HG02852 (cell line): ENCODE measurements at regions not wholly inside any gene's neighbourhood (a gene's known extent, or its start where the extent isn't known, plus 50 kb on each side); places are given as distances from the start of the nearest gene placed in this dataset.

Source experiments
- ATAC-seq: cut with Tn5 transposase; IDR thresholded peaks from one replicate; pipeline ENCODE4 v1.9.1; 2021; ENCODE audit warnings: mild to moderate bottlenecking, moderate library complexity; ENCODE audit not compliant: unreplicated experiment

GRCh38 chr5:124287813-124288212 lies 458.6 kb downstream of the ZNF608 start:
- no peak for ATAC-seq

- no peak for ATAC-seq
Measured at GRCh38 chr5:124285733-124286132, 460.7 kb downstream of the ZNF608 start.

GRCh38 chr5:124285071-124285470 lies 461.4 kb downstream of the ZNF608 start:
- ATAC-seq, result no peak

DNA sequence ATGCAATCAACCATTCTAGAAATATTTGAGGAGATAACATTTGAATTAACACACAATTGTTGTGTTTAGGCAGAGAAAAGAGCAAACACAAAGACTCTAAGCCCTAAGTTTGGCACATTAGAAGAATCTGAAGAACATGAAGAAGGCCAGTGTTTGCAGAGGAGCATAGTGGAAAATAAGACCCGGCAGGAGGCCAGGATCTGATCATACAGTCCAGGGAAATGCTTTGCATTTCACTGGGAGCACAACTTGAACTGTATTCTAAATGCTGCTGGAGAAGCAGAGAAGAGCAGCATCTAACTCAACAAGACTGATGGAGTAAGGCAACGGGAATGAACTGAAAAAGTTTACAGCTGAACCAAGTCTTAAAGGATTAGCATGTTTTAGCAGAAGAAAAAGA lies 463.4 kb downstream of the ZNF608 start:
- ATAC-seq, result no peak

GRCh38 chr5:124280079-124280478 lies 466.4 kb downstream of the ZNF608 start:
- ATAC-seq, result no peak

DNA sequence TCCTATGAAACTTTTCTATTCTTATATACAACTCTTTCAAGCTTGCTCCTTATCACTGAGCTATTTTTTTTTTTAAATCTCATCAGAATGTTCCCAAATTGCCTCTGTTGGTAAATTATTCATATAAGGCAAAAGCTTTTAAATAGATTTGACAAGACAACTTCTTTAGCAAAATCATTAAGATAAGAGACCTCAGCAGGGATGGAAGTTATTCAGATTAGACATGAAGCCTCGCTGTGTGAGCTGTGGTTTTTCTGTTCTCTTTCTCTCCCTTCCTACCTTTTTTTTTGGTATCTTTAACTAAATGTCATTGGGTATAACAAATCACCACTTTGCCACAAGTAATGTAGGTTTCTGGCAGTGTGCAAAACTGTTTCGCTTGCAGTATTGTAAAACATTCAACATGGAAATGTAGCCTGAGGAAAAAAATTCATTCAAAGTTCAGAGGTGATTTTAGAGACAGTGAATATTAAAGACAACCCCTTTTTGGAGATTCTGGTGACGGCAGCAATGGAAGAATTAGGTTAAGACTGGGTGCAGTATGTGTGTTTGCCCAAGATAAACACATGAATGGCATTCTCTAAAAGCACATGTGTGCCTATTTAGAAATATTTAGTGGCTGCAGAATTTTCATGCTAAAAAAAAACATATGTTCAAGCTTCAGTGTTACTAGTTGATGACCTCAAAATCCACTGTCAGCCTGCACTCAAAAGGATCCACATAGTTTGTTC lies 467.1 kb downstream of the ZNF608 start:
- no peak for ATAC-seq

DNA sequence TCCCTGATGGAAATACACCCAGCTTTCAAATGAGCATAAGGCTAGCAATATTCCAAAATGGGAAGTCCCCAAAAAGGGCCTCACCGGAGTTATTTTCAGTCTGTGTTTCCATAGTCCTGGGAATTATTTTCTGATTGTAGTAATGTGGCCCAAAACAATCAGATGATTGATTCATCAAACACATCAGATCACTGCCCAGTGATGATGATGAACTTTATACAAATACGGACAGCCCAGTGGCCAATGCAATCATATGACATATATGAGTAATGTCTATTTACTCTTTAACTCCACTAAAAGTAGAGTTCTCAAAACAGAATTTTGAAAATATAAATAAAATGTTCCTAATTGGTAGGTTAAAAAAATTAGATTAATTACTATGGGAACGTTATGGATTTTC lies 467.8 kb downstream of the ZNF608 start:
- no peak for ATAC-seq

DNA sequence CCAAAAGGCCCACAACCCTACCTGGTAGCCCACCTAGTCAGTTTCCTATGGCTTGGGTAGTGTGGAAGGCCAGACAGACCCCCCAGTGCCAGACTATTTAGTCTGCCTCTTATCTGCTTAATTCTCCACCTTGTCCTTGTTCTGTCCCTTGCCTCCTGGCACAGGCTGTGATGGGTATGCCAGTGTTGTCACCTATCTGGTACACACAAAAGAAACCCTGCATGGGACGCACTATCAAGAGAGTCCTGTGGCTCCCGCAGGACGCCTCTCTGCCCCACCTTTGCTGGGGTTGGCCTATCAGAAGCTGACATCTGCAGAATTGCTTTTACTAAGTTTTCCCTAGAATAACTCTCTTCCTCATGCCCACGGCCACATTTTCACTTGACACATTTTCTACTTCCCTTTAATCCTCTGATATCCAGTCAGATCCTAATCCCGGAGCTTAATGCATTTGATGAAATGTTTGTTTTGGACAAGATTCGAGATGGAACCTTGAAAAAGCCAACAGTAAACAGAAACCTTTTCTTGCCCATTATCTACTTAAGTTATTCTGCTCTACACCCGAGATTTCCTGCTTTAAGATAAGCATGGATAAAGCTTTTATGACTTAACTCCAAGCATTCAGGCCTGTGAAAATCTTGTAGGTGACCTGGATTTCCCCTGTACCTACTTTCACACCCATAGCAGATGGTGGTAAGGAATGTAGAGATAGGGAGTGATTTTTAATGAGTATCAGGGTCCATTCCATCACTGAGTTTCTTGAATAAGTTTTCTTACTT lies 468.5 kb downstream of the ZNF608 start:
- ATAC-seq, result no peak

DNA sequence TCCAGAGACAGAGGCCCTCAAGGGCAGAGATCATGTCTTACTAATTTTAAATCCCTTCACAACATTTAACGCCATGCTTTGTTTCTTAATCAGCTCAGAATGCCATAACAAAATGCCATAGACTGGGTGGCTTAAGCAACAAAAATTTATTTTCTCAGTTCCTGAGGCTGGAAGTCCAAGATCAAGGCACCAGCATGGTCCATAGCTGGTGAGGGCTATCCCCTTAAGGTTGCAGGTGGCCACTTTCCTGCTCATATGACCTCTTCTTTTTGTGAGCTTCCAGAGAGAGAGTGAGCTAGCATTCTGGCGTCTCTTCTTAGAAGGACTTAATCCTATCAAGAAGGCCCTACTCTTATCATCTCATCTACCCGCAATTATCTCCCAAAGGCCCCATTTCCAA lies 470.3 kb downstream of the ZNF608 start:
- ATAC-seq, result no peak

DNA sequence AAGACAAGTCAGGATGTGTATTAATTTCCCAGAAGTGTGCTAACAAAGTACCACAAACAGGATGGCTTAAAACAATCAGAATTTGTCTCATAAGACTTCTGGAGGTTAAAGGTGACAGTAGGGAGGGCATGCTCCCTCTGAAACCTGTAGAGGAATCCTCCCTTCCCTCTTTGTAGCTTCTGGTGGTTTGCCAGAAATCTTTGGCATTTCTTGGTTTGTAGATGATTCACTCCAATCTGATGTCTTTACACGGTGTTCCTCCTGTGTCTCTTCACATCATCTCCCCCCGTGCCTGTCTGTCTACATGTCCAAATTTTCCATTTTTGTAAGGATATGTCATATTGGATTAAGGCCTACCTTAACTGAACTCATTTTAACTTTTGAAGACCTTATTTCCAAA lies 471.5 kb downstream of the ZNF608 start:
- no peak for ATAC-seq

DNA sequence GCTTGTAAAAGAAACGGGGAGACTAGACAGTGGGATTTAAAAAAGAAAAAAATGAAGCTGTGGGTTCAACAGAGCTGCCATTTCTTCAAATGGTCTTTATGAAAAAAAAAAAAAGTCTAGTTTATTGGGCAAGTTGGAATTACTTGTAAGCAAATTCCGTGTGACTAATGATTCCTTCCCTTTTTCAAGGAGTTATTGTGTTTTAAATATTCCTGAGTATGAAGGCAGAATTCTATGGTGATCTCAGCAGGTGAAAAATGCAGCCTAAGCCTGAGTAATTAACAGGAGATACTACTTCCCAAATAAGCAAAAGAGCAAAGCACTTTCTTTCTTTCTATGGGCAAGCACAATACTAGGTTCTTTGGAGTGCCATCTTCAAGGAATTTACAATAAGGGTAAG lies 481.9 kb downstream of the ZNF608 start:
- no peak for ATAC-seq

DNA sequence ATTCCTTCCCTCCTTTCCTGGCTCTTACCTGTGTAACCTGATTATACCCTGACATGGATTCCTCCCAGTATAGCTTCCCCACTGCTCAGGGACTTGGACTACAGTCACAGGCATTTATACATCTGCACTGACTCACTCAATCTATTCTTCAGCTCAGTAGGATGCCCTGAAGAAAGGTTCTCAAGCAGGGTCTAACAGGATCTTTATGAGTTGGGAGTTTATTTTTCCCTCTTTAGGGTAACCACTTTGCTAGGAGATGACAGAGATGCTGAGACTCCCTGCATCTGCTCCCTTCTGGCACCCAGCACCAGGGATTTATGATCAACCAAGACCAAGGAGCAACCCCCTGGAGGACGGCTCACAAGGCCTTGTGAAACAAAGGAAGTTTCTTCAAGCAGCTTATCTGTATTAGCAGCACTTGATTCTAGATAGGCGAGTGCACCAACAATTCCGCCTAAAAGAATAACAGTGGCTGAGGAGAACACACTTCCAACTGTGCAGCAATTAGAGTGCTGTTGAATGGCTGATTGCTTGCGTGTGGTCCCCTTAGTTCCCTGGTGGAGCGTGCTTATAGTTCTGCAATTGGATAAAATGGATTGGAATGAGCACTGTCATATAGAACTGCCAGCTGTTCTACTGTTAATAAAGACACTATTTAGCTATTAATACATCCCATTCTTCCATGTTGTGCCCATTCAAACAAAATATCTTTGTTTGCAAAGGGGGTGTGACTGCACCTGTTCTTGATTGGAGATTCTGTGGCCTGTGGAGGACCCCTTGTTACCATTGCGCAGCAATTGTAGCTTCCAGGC lies 482.6 kb downstream of the ZNF608 start:
- ATAC-seq, result no peak

GRCh38 chr5:124262991-124263571 lies 483.4 kb downstream of the ZNF608 start:
- no peak for ATAC-seq

DNA sequence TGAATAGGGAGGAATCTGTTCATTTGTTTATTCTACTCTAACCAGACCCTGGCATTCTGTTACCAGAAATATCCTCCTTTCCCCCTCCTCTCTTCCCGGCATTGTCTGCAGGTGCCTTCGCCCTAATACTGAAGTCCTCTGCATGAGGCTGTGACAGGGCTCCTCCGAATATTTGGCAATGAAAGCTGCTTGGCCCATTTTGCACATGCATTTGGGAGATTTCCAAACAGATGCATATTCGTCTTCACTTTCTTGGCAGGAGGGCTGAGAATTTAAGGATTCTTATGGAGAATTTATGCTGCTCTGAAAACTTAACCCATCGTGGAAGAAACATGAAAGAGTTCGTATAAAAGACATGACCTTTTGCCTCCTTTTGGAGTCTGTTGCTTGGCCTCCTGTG lies 484.0 kb downstream of the ZNF608 start:
- ATAC-seq, result no peak

- no peak for ATAC-seq
Measured at GRCh38 chr5:124261848-124262247, 484.6 kb downstream of the ZNF608 start.

DNA sequence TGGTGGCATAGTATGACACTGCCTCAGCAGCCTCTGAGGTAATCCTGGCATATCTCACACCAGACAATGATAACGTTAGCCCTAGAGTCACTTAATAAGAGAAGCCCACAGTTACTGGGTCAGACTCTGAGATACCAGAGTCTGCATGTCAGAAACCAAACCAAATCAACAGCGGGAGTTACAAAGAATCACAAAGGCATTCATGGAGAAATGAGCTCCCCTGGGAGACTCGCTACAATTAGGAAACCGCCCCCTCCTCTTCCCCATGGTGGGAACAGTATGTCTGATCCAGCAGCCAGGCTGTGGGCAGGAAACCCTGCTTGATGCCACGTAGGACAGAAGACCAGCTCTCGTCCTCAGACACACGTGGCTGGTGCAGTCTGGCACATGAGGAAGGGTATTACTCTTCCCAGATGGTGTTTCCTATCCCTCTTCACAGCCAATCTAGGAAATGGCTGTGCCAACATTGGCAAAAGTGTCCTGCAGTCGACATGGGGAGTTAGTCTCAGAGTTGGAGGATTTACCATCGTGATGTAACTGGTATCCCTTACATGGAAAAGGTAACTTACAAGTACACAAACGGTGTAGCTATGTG lies 485.4 kb downstream of the ZNF608 start:
- no peak for ATAC-seq

- ATAC-seq, result no peak
Measured at GRCh38 chr5:124259017-124259416, 487.4 kb downstream of the ZNF608 start.

GRCh38 chr5:124257048-124257447 lies 489.4 kb downstream of the ZNF608 start:
- no peak for ATAC-seq

DNA sequence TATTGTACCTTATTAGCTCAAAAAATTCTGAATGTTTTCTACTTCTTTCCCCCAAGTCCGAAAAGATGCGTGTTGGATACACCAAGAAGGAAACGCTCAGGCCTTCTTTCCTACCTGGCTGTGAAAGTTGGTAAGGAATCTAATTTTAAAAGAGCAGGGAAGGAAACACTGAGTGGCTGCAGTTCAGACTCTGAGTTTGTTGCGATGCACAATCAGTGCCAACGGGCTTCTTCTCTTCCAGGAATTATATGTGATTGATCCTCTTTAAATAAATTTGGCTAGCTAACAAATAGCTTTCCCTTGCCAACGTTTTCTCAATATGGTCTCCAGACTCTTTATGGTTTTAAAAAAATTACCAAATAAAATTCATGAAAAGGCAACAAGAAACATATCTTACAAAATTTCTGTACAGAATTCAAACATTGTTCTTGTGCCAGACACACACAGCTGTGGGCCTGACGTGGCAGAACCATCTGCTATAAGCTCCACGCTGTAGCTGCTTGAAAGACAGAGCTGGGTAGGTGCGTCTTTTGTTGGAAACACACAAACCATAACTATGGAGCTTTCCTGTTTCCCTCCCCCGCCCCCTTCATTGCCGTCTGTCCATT lies 493.1 kb downstream of the ZNF608 start:
- no peak for ATAC-seq

GRCh38 chr5:124252747-124253146 lies 493.7 kb downstream of the ZNF608 start:
- no peak for ATAC-seq
